Ishikawa (cell line): ENCODE measurements at regions not wholly inside any gene's neighbourhood (a gene's known extent, or its start where the extent isn't known, plus 50 kb on each side); places are given as distances from the start of the nearest gene placed in this dataset.
A peak's percentile ranks its signal among the peaks of the same experiment; 100 is the strongest.

Experiments
- CEBPB ChIP-seq: IDR thresholded peaks from 2 replicates; pipeline ENCODE4 v1.6.1; 2012
- CREB1 ChIP-seq: IDR thresholded peaks from 2 replicates; pipeline ENCODE4 v1.6.1; 2012; ENCODE audit warnings: low read depth
- EGR1 ChIP-seq: IDR thresholded peaks from 2 replicates; pipeline ENCODE4 v1.6.1; 2012
- EP300 ChIP-seq: IDR thresholded peaks from 2 replicates; pipeline ENCODE4 v1.6.1; 2012; ENCODE audit warnings: borderline replicate concordance
- FOXM1 ChIP-seq: IDR thresholded peaks from 2 replicates; pipeline ENCODE4 v1.6.1; 2012; ENCODE audit warnings: low read depth, borderline replicate concordance
- MAX ChIP-seq: IDR thresholded peaks from 2 replicates; pipeline ENCODE4 v1.6.1; 2012
- NFIC ChIP-seq: IDR thresholded peaks from 2 replicates; pipeline ENCODE4 v1.6.1; 2012
- RAD21 ChIP-seq: IDR thresholded peaks from 2 replicates; pipeline ENCODE4 v1.6.1; 2012; ENCODE audit warnings: low read depth
- TAF1 ChIP-seq: IDR thresholded peaks from 2 replicates; pipeline ENCODE4 v1.6.1; 2012; ENCODE audit warnings: low read depth, mild to moderate bottlenecking
- TCF12 ChIP-seq: IDR thresholded peaks from 2 replicates; pipeline ENCODE4 v1.6.1; 2012; ENCODE audit warnings: low read depth
- TEAD4 ChIP-seq: IDR thresholded peaks from 2 replicates; pipeline ENCODE4 v1.6.1; 2012
- USF1 ChIP-seq: IDR thresholded peaks from 2 replicates; pipeline ENCODE4 v1.6.1; 2012
- YY1 ChIP-seq: IDR thresholded peaks from 2 replicates; pipeline ENCODE4 v1.6.1; 2012; ENCODE audit warnings: low read depth
- ZBTB7A ChIP-seq: IDR thresholded peaks from 2 replicates; pipeline ENCODE4 v1.6.1; 2012; ENCODE audit warnings: low read depth
- TF ChIP-seq, protein P1 (sequence below): IDR thresholded peaks from 2 replicates; pipeline ENCODE4 v1.6.1; 2012; ENCODE audit warnings: low read depth, mild to moderate bottlenecking

- TF ChIP-seq YY1 (no peak), TEAD4 (no peak), FOXM1 (no peak), NFIC (no peak), TAF1 (no peak), EGR1 (no peak), ZBTB7A (no peak), CEBPB (no peak)
Measured at GRCh38 chr14:76581592-76581991, 179.7 kb upstream of the VASH1 start.

DNA sequence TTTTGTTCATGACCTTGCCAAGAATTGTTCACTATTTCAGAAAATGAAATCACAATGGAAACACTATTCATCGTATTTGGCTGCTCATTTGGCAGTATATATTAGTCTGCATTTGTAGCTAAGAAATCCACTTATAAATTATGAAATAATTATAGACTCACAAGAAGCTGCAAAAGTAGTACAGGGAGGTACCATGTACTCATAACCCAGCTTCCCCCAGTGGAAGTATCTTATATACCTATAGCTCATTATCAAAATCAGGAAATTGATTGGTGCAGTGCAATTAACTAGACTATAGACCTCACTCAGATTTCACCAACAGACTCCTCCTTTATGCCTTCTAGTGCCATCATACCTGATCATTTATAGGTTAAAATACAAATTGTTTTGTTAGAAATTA, 178.8 kb upstream of the VASH1 start:
- TF ChIP-seq RAD21 (no peak), TEAD4 (no peak), TCF12 (no peak), NFIC (no peak), EP300 (no peak), FOXM1 (no peak), MAX (no peak), USF1 (no peak), TAF1 (no peak), CREB1 (no peak), EGR1 (no peak), CEBPB (no peak), ZBTB7A (no peak), YY1 (no peak)
- TF ChIP-seq, protein P1, sequence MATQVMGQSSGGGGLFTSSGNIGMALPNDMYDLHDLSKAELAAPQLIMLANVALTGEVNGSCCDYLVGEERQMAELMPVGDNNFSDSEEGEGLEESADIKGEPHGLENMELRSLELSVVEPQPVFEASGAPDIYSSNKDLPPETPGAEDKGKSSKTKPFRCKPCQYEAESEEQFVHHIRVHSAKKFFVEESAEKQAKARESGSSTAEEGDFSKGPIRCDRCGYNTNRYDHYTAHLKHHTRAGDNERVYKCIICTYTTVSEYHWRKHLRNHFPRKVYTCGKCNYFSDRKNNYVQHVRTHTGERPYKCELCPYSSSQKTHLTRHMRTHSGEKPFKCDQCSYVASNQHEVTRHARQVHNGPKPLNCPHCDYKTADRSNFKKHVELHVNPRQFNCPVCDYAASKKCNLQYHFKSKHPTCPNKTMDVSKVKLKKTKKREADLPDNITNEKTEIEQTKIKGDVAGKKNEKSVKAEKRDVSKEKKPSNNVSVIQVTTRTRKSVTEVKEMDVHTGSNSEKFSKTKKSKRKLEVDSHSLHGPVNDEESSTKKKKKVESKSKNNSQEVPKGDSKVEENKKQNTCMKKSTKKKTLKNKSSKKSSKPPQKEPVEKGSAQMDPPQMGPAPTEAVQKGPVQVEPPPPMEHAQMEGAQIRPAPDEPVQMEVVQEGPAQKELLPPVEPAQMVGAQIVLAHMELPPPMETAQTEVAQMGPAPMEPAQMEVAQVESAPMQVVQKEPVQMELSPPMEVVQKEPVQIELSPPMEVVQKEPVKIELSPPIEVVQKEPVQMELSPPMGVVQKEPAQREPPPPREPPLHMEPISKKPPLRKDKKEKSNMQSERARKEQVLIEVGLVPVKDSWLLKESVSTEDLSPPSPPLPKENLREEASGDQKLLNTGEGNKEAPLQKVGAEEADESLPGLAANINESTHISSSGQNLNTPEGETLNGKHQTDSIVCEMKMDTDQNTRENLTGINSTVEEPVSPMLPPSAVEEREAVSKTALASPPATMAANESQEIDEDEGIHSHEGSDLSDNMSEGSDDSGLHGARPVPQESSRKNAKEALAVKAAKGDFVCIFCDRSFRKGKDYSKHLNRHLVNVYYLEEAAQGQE: no peak

GRCh38 chr14:76583174-76583573, 178.1 kb upstream of the VASH1 start:
- TF ChIP-seq NFIC (no peak), MAX (no peak), ZBTB7A (no peak), EGR1 (no peak)

DNA sequence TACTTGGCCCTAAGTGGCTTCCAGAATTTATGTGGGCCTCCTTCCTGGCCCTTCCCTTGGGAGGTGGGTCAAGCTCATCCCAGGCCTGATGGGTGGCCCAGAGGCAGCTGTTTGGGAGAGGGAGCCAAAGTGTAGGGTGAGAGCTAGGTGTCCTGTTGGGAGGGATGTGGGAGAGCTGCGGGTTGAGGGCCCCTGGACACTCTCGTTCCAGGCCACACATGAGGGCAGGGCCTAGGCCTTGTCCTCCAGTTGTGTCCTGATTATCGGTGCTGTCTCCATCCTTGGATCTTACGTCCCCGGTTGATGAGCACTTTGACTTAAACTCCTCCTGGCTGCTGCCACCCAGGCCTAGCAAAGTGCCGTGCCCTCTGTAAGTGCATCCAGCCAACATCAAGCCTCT, 177.5 kb upstream of the VASH1 start:
- TF ChIP-seq TEAD4: no peak
- no peak for TF ChIP-seq CREB1

DNA sequence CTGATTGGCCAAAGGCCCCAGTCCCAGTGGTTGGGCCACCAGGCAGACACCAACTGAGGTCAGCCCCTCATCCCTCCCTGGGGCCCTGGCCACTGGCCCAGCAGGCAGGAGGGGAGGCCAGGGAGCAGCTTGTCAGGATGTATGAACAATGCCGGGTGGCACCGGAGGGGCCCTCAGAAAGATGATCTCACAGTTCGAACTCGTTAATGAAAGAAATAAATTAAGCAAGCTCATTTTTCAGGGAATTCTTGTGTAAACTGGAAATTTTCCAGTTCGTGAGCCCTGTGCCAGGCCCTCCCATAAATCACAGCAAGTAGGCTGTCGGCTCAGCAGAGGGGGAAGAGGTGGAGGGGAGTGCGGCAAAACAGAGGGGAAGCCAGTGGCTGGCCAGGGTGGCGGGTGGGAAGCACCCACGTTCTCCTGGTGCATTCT, 177.0 kb upstream of the VASH1 start:
- no peak for TF ChIP-seq RAD21
- peak; percentile 92 for TF ChIP-seq TEAD4
- TF ChIP-seq, protein P1: no peak
- TF ChIP-seq EGR1: no peak
- TF ChIP-seq ZBTB7A: 0 out of 2 replicates have a peak, but pooled peaks have one; percentile 49
- TF ChIP-seq NFIC: peak; percentile 99
- TF ChIP-seq FOXM1: peak; percentile 63
- peak; percentile 96 for TF ChIP-seq TCF12
- peak; percentile 9; the same call in 1 of the 2 replicates for TF ChIP-seq YY1
- TF ChIP-seq CREB1: no peak
- peak; percentile 71; the same call in 1 of the 2 replicates for TF ChIP-seq CEBPB
- TF ChIP-seq EP300: peak; percentile 88
- peak; percentile 33; the same call in 1 of the 2 replicates for TF ChIP-seq MAX
- no peak for TF ChIP-seq TAF1
- no peak; the same call in 1 of the 2 replicates for TF ChIP-seq USF1

DNA sequence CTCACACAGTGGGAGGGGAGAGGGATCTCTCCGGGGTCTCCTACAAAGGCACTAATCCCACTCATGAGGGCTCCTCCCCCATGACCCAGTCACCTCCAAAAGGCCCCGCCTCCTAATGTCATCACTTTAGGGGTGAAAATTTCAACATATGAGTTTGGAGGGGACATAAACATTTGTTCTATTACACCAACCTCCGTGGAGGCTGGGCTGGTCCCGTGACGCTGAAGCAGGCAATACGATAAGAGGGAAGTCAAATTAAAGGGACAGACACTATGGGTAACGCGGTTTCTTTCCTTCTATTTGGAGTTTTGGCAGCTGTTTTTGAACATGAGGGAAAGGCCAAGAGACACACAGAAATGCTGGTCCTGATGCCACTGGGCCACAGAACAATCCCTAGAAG, 175.7 kb upstream of the VASH1 start:
- TF ChIP-seq YY1 (no peak), MAX (no peak), CEBPB (no peak), EP300 (no peak), CREB1 (no peak), USF1 (no peak), TEAD4 (no peak), FOXM1 (no peak), ZBTB7A (no peak), NFIC (no peak), RAD21 (no peak), TCF12 (no peak), EGR1 (no peak), TAF1 (no peak)
- TF ChIP-seq, protein P1: no peak
